SJCRH30 (cell line): ENCODE measurements at regions not wholly inside any gene's neighbourhood (a gene's known extent, or its start where the extent isn't known, plus 50 kb on each side); places are given as distances from the start of the nearest gene placed in this dataset.

Experiments used
- DNase-seq, 2 experiments: peaks; one replicate each; pipeline ENCODE4 v3.0.0-alpha.2; 2015 to 2020
- H3K27ac ChIP-seq: fragments of 250-450 bp; sonication (Bioruptor Pico); 2 replicates; pipeline ENCODE4 v1.5.1; 2020; ENCODE audit warnings: mild to moderate bottlenecking, moderate library complexity
- H3K27me3 ChIP-seq: fragments of 250-450 bp; sonication (Bioruptor Pico); 2 replicates; pipeline ENCODE4 v1.5.1; 2020; ENCODE audit warnings: mild to moderate bottlenecking, moderate library complexity
- H3K36me3 ChIP-seq: fragments of 250-450 bp; sonication (Bioruptor Pico); 2 replicates; pipeline ENCODE4 v1.5.1; 2020; ENCODE audit warnings: mild to moderate bottlenecking, moderate library complexity
- H3K4me1 ChIP-seq: fragments of 250-450 bp; sonication (Bioruptor Pico); 2 replicates; pipeline ENCODE4 v1.5.1; 2020; ENCODE audit warnings: mild to moderate bottlenecking, moderate library complexity
- H3K4me3 ChIP-seq: fragments of 250-450 bp; sonication (Bioruptor Pico); 2 replicates; pipeline ENCODE4 v1.5.1; 2020; ENCODE audit warnings: mild to moderate bottlenecking, moderate library complexity
- H3K9me3 ChIP-seq: fragments of 250-450 bp; sonication (Bioruptor Pico); replicated peaks from 2 replicates; pipeline ENCODE4 v1.5.1; 2020; ENCODE audit warnings: mild to moderate bottlenecking, moderate library complexity

DNA sequence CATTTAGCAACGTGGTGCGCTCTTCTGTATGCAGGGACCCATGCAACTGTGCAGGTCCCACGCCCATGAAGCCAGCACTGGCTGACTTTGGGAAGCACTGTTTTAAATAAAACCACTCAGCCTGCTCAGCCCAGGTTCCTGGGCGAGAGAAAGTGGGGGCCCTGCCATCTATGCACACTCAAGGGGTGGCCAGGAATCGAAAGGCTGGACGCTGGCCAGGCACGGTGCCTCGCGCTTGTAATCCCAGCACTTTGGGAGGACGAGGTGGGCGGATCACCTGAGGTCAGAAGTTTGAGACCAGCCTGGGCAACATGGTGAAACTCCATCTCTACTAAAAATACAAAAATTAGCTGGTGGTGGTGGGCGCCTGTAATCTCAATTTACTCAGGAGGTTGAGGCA lies 179.9 kb upstream of the TBX3 start:
- DNase-seq: no peak
- Histone ChIP-seq H3K27me3 (no peaks in the 10 kb centered on the region), H3K27ac (no peak overlapping the region)

DNA sequence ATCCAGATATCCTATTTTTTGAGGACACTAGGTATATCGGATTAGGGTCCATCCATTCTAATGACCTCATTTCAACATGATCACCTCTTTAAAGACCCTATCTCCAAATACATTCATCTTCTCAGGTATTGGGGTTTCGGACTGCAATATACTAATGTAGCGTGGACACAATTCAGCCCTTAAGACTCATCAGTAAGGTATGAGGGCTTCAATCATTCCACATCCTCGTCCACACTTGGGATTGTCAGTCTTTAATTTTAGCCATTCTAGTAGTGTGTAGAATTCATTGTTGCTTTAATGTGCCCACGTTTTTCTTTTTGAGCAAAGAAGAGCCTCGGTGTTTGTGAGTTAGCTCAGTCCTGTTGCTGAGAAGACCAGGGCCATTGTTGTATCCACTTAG lies 177.0 kb upstream of the TBX3 start:
- Histone ChIP-seq H3K27me3 (no peaks in the 10 kb centered on the region), H3K4me1 (no peaks in the 10 kb centered on the region), H3K36me3 (no peaks in the 10 kb centered on the region), H3K27ac (no peak overlapping the region), H3K9me3 (no peaks in the 10 kb centered on the region), H3K4me3 (no peak overlapping the region)
- DNase-seq: no peak

More for the DNA sequence above, 179.9 kb upstream of the TBX3 start:
- no peak overlapping the region for H3K4me3 ChIP-seq
- H3K9me3 ChIP-seq: no peaks in the 10 kb centered on the region
- no peaks in the 10 kb centered on the region for H3K36me3 ChIP-seq
- no peaks in the 10 kb centered on the region for H3K4me1 ChIP-seq

DNA sequence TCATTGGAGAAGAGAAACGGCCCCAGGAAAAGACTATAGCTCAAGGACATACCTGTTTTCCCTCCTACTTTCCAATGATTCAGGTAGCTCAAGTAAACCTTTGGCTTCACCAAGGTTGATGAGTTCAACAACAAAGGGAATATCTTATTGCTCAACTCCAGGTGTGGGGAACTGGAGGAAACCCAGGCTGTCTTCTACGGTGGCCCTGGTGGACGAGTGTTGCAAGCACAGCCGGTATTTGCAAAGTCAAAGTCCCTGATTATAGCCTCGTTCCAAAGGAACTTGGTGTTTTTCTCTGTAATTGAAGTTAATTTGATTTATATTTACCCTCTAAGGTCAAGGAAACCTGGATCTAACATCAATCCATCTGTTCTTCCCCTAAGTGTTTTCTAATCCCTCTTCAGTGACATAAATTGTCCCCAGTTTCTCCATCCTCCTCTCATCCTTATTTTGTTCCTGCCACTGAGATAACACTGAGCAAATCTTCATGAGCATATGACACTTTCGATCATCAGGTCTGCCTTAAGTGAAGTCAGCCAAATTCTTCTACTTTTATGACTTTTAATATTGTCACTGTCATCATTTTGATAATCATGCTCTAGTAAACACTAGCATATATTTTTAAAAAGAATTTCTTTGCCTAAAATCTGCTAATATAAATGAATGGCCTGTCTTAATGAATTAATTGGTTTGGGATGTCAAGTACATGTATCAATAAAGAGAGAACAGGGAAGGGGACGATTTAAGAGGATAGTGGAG lies 174.6 kb upstream of the TBX3 start:
- H3K9me3 ChIP-seq: no peaks in the 10 kb centered on the region
- no peak for DNase-seq
- H3K4me3 ChIP-seq: no peak overlapping the region
- H3K27me3 ChIP-seq: no peaks in the 10 kb centered on the region
- no peaks in the 10 kb centered on the region for H3K36me3 ChIP-seq
- no peaks in the 10 kb centered on the region for H3K4me1 ChIP-seq
- no peak overlapping the region for H3K27ac ChIP-seq

DNA sequence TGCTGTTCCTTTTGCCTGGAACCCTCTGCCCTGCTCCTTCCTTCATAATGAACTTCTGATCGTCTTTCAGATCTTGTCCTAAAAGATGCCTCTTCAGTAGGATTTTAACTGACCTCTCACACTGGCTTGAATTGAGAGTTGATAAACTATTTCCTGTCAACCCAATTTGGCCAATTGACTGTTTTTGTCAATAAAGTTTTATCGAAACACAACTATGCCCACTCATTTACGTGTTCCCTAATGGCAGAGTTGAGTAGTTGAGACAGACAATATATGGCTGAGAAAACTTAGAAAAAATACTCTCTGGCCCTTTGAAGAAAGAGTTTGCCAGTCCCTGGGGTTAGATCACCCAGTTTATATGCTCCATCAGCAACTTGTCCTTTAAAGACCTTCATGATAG lies 171.7 kb upstream of the TBX3 start:
- H3K4me3 ChIP-seq: no peak overlapping the region
- H3K4me1 ChIP-seq: no peaks in the 10 kb centered on the region
- H3K36me3 ChIP-seq: no peaks in the 10 kb centered on the region
- no peak for DNase-seq
- no peaks in the 10 kb centered on the region for H3K9me3 ChIP-seq
- no peaks in the 10 kb centered on the region for H3K27me3 ChIP-seq
- H3K27ac ChIP-seq: no peak overlapping the region

DNA sequence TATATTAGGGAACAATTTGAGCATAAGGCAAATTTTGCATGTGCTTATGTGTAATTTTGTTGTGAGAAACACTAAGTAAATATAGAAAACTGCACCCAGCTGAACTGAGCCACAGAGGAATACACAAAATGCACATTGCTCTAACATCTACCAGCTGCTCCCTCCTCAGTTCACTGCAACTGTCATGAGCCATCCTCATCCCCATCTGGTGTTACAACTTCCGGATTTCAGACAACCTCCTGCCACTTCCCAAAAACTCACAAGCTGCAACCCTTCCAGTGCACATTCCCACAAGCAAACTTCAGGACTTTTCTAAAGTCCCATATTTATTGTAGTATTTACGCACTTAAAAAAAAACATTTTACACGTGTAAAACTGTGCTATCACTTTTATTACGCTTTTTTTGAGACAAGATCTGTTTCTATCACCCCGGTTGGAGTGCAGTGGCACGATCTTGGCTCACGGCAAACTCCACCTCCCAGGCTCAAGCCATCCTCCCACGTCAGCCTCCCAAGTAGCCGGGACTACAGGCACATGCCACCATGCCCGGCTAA lies 169.1 kb upstream of the TBX3 start:
- H3K4me1 ChIP-seq: no peaks in the 10 kb centered on the region
- no peak for DNase-seq
- H3K9me3 ChIP-seq: no peaks in the 10 kb centered on the region
- no peak overlapping the region for H3K27ac ChIP-seq
- no peaks in the 10 kb centered on the region for H3K36me3 ChIP-seq
- no peaks in the 10 kb centered on the region for H3K27me3 ChIP-seq
- no peak overlapping the region for H3K4me3 ChIP-seq

DNA sequence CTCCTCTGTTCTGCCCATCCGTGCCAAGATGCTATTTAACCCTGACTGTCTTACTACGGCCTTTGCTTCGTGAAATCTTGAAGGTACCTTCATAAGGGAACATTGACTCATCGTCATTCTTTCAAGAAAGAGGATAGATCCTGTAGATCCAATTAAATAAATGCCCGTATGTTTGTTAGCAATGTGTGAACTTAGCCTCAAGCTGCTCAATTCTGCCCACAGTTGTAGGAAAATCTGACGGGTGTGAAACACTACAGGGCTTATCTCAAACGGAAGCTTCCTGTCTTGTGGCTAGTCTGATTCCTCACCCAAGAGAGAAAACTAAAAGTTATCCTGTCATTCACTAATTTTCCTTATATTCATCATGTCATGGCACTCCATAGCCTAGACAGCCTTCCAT lies 168.0 kb upstream of the TBX3 start:
- Histone ChIP-seq H3K27ac (no peak overlapping the region), H3K9me3 (no peaks in the 10 kb centered on the region), H3K4me3 (no peak overlapping the region), H3K27me3 (no peaks in the 10 kb centered on the region), H3K4me1 (no peaks in the 10 kb centered on the region), H3K36me3 (no peaks in the 10 kb centered on the region)
- DNase-seq: no peak

DNA sequence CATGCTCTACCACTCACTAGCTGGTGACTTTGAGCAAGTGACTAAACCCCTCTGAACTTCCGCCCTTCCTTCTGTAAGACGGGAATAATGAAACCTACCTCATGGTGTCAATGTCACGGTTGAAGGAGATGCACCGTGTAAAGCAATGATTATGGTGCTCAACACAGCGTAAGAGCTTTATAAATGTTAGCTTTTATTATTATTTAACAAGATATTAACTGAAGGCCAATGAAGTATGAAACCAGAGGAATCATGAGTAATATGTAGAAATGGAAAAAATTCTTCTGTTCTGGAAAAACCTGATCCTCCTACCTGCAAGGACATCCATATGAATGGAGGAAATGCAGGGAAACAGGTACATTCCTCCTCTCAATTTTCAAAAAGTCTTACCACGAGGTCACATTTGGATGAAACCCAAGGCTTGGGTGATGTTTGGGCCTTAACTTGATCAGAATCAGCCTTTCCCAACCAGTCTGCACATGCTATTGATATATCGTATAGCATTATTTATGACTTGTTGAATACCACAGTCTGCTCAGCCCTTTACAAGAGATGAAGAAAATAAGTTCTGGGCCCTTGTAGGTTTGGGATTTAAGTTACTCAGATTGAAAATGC lies 166.8 kb upstream of the TBX3 start:
- no peak overlapping the region for H3K4me3 ChIP-seq
- H3K27ac ChIP-seq: no peak overlapping the region

DNA sequence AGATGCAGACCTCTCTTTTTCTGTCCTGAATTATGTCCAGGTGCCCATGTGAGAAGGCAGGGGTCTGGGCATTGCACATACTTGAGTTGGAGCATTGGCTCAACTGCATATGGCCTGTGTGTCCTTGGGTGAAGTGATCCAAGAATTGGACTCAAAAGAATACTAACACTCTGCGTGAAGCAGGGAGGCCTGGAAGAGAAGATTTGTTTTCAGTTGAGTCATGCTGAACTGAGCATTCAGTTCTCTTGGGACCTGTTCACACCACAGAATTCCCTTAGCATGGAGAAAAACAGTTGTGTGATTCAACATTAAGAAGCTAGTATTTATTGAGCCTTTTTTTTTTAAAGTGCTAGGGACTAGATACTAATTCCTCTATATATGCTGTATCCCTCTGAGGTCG lies 164.7 kb upstream of the TBX3 start:
- Histone ChIP-seq H3K27me3 (no peaks in the 10 kb centered on the region), H3K36me3 (no peaks in the 10 kb centered on the region), H3K27ac (no peak overlapping the region), H3K9me3 (no peaks in the 10 kb centered on the region), H3K4me1 (no peaks in the 10 kb centered on the region), H3K4me3 (no peak overlapping the region)
- no peak for DNase-seq

More for the DNA sequence above, 166.8 kb upstream of the TBX3 start:
- no peaks in the 10 kb centered on the region for H3K9me3 ChIP-seq
- no peaks in the 10 kb centered on the region for H3K4me1 ChIP-seq
- H3K36me3 ChIP-seq: no peaks in the 10 kb centered on the region
- no peak for DNase-seq
- H3K27me3 ChIP-seq: no peaks in the 10 kb centered on the region

DNA sequence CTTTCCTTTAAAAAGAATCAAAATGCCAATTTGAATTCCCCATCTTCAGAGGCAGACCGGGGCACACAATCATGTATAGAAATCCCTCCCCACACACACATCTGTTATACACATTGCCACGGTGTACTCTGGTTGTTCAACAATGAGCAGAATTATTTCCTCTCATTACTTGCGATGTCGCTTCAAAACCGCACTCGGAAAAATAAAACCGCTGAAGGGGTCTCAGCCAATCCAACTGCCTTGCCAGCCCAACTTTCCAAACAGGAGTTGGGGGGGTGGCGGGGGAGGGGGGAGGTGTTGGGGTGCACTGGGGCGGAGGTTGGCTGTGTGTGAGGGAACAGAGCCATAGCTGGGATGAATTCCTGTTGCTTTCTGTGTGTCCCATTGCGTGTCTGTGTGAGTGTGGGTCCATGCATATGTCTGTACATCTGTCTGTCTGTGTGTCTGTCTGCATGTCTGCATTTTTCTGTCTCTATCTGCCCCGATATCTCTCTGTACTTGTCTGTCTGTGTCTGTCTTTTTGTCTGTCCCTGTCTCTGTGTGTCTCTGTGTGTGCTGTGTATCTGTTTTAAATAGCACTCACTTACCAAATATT lies 163.6 kb upstream of the TBX3 start:
- H3K9me3 ChIP-seq: no peaks in the 10 kb centered on the region
- no peaks in the 10 kb centered on the region for H3K27me3 ChIP-seq
- H3K4me3 ChIP-seq: no peak overlapping the region
- H3K36me3 ChIP-seq: no peaks in the 10 kb centered on the region
- DNase-seq: no peak
- H3K4me1 ChIP-seq: no peaks in the 10 kb centered on the region
- H3K27ac ChIP-seq: no peak overlapping the region

DNA sequence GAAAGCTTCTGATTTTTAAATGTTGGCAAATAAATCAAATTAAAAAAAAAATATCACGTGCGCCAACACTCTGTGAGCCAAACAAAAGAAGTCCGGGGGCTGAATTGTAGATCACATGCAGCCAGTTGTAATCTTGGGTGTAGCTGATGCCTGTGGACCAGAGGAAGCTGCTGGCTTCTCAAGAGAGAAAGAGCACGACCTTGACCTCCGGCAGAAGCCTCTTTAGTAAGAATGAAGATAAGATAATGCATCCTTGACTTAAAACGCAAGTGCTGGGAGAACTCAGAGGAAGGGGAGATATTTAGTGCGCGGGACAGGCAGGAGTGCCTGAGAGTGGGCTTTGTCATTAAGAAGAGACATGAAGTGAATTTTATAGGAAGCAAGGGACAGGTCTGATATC lies 162.8 kb upstream of the TBX3 start:
- Histone ChIP-seq H3K27me3 (no peaks in the 10 kb centered on the region), H3K4me1 (no peaks in the 10 kb centered on the region), H3K36me3 (no peaks in the 10 kb centered on the region), H3K9me3 (no peaks in the 10 kb centered on the region), H3K4me3 (no peak overlapping the region), H3K27ac (no peak overlapping the region)
- DNase-seq: no peak

DNA sequence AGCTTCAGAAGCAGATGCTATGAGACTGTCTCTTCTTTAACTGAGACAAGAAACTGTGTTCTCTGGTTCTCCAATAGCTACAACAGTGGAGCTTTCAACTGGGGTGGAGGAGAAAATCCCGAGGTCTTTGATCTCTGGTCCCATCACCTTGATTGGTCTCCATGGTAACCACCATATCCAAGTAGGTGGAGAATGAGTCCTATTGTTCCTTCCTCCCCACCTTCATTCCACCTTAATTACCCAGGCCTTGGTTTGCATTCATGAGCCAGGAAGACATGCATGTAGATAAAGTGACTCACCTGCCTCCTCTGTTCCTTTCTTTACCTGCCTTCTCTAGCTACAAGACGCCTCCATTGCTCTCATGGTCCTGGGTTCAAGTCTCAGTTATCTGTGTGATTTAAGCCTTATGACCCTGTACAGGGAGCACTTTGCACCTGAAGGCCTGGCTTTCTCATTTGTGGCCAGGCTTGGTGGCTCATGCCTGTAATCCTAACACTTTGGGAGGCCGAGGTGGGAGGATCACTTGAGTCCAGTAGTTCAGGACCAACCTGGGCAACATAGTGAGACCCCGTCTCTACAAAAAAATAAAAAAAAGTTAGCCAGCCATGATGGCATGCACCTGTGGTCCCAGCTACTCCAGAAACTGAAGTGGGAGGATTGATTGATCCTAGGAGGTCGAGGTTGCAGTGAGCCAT lies 157.7 kb upstream of the TBX3 start:
- no peak for DNase-seq
- Histone ChIP-seq H3K27ac (no peak overlapping the region), H3K36me3 (no peaks in the 10 kb centered on the region), H3K9me3 (no peaks in the 10 kb centered on the region), H3K4me3 (no peak overlapping the region), H3K27me3 (no peaks in the 10 kb centered on the region), H3K4me1 (no peaks in the 10 kb centered on the region)

DNA sequence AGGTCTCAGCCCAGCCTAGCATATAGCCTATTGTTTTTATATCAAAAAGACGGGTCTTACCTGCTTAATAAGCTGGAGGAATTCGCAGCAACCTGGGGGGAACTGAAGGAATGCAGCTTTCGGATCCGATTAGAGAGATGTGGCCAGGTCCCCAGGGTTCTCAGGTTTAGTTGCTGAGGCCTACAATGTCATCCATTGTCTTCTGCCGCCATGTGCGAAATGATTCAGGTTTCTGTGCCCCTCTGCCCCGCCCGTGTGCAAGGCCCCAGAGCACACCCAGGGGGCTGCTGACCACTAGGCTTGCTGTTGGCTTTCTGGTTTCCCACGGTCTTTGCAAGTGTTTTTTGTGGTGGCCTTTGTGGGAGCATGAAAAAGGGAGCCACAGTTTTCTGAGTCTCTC lies 154.5 kb upstream of the TBX3 start:
- Histone ChIP-seq H3K4me1 (no peaks in the 10 kb centered on the region), H3K27ac (no peak overlapping the region), H3K4me3 (no peak overlapping the region), H3K36me3 (no peaks in the 10 kb centered on the region), H3K9me3 (no peaks in the 10 kb centered on the region), H3K27me3 (no peaks in the 10 kb centered on the region)
- no peak for DNase-seq

DNA sequence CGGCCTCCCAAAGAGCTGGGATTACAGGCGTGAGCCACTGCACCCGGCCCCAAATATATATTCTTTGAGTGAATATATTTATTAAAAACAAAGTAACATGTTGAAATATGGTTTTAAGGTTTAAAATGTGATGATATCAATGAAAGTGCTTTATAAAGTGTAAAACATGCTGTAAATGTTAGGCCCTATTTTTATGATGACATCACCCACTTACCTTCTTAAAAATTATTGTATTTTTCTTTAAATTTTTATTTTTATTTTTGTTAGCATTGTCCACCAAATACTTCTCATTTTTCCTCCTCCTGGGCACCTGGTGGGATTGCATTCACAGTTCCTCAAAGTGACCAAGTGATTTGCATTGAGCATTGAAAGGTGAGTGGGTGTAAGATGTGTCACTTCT lies 152.6 kb upstream of the TBX3 start:
- Histone ChIP-seq H3K4me3 (no peak overlapping the region), H3K27ac (no peak overlapping the region), H3K36me3 (no peaks in the 10 kb centered on the region), H3K4me1 (no peaks in the 10 kb centered on the region), H3K27me3 (no peaks in the 10 kb centered on the region), H3K9me3 (no peaks in the 10 kb centered on the region)
- no peak for DNase-seq

DNA sequence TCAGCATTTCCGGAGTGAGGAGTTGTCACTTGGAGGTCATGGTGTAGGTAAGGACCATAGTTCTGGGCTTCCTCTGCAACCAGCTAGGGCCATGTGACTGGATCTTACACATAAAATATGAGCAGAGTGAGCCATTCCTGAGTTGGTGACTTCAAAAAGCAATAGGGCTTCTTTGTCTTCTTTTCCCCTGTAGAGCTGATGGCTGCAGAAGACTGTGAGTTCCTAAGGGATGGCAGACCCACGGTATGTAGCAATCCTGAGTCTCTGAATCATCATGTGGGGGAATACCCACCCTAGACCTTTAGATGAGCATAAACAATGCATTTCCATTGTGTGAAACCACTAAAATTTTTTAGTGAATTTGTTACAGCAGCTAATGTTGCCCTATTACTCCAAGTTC lies 151.1 kb upstream of the TBX3 start:
- no peaks in the 10 kb centered on the region for H3K27me3 ChIP-seq
- no peak overlapping the region for H3K4me3 ChIP-seq
- no peaks in the 10 kb centered on the region for H3K4me1 ChIP-seq
- DNase-seq: no peak
- no peak overlapping the region for H3K27ac ChIP-seq
- H3K36me3 ChIP-seq: no peaks in the 10 kb centered on the region
- H3K9me3 ChIP-seq: no peaks in the 10 kb centered on the region

DNA sequence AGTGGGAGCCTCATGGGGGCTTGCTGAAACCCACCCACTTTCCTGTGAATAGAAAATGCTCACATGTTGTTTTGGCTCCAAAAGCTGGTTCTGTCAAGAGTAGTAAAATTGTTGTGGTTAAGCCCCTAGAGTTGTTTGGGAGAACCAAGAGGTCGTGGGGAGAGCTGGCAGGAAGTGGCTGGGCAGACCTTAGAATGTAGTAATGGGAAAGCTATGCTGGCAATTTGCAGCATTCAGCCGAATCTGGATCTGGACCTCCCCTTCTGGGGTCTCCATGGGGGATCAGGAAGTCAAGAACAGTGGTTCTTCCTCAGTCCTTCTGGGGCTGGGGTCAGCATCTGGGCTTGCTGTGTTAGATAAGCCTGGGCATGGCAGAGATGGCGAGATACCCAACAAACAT lies 150.6 kb upstream of the TBX3 start:
- no peaks in the 10 kb centered on the region for H3K4me1 ChIP-seq
- H3K9me3 ChIP-seq: no peaks in the 10 kb centered on the region
- no peaks in the 10 kb centered on the region for H3K36me3 ChIP-seq
- no peak for DNase-seq
- no peak overlapping the region for H3K4me3 ChIP-seq
- no peak overlapping the region for H3K27ac ChIP-seq
- no peaks in the 10 kb centered on the region for H3K27me3 ChIP-seq
